Lower leg skin (tissue), 3 donors: ENCODE measurements at regions not wholly inside any gene's neighbourhood (a gene's known extent, or its start where the extent isn't known, plus 50 kb on each side); places are given as distances from the start of the nearest gene placed in this dataset.

ENCODE experiments used
- CTCF ChIP-seq, 3 donors: fragments of 450-650 bp; IDR thresholded peaks; one replicate each; pipeline ENCODE4 v1.5.1; 2016; ENCODE audit warnings: antibody characterized with exemption in 3 of 3, mild to moderate bottlenecking in 3 of 3, moderate library complexity in 2 of 3
- POLR2A ChIP-seq, 2 donors: fragments of 450-650 bp; IDR thresholded peaks; one replicate each; pipeline ENCODE4 v1.6.1; 2016 to 2017; ENCODE audit warnings: antibody characterized with exemption in 2 of 2, mild to moderate bottlenecking in 1 of 2, moderate library complexity in 1 of 2

- TF ChIP-seq POLR2A (IDR thresholded peaks at IDR 0.05) (no peak), CTCF (IDR thresholded peaks at IDR 0.05) (no peak)
Measured at GRCh38 chr10:4162571-4163286, 377.7 kb upstream of the KLF6 start.
